ENCODE measurements at regions not wholly inside any gene's neighbourhood (a gene's known extent, or its start where the extent isn't known, plus 50 kb on each side); places are given as distances from the start of the nearest gene placed in this dataset.

GRCh38 chr14:53793790-53794505, 162.7 kb downstream of the BMP4 start:
- H3K9me3 ChIP-seq (ENCODE audit: low read depth, low read length): no peaks in the 10 kb centered on the region
- H3K27me3 ChIP-seq (ENCODE audit: insufficient read depth, low read length): no peaks in the 10 kb centered on the region
- H3K4me1 ChIP-seq (ENCODE audit: insufficient read depth, low read length): no peaks in the 10 kb centered on the region
- H3K4me3 ChIP-seq (ENCODE audit: low read length): no peak overlapping the region

- Histone ChIP-seq H3K27me3 (ENCODE audit: insufficient read depth, low read length) (no peaks in the 10 kb centered on the region), H3K9me3 (ENCODE audit: low read depth, low read length) (no peaks in the 10 kb centered on the region), H3K4me1 (ENCODE audit: insufficient read depth, low read length) (no peaks in the 10 kb centered on the region), H3K4me3 (ENCODE audit: low read length) (no peak overlapping the region)
These were observed 163.7 kb downstream of the BMP4 start for GRCh38 chr14:53792909-53793308.

GRCh38 chr14:53790731-53791500, 165.7 kb downstream of the BMP4 start:
- Histone ChIP-seq H3K27me3 (ENCODE audit: insufficient read depth, low read length) (no peaks in the 10 kb centered on the region), H3K4me3 (ENCODE audit: low read length) (no peak overlapping the region), H3K9me3 (ENCODE audit: low read depth, low read length) (no peaks in the 10 kb centered on the region), H3K4me1 (ENCODE audit: insufficient read depth, low read length) (no peaks in the 10 kb centered on the region)

- no peaks in the 10 kb centered on the region for H3K9me3 ChIP-seq (ENCODE audit: low read depth, low read length)
- no peaks in the 10 kb centered on the region for H3K4me1 ChIP-seq (ENCODE audit: insufficient read depth, low read length)
- no peak overlapping the region for H3K4me3 ChIP-seq (ENCODE audit: low read length)
- H3K27me3 ChIP-seq (ENCODE audit: insufficient read depth, low read length): no peaks in the 10 kb centered on the region
These were observed 168.1 kb downstream of the BMP4 start for GRCh38 chr14:53788566-53788965.

GRCh38 chr14:53786045-53786444, 170.6 kb downstream of the BMP4 start:
- Histone ChIP-seq H3K4me3 (ENCODE audit: low read length) (no peak overlapping the region), H3K27me3 (ENCODE audit: insufficient read depth, low read length) (no peaks in the 10 kb centered on the region), H3K4me1 (ENCODE audit: insufficient read depth, low read length) (no peaks in the 10 kb centered on the region), H3K9me3 (ENCODE audit: low read depth, low read length) (no peaks in the 10 kb centered on the region)

GRCh38 chr14:53784688-53785087, 171.9 kb downstream of the BMP4 start:
- no peaks in the 10 kb centered on the region for H3K4me1 ChIP-seq (ENCODE audit: insufficient read depth, low read length)
- no peaks in the 10 kb centered on the region for H3K9me3 ChIP-seq (ENCODE audit: low read depth, low read length)
- no peak overlapping the region for H3K4me3 ChIP-seq (ENCODE audit: low read length)
- H3K27me3 ChIP-seq (ENCODE audit: insufficient read depth, low read length): no peaks in the 10 kb centered on the region

- Histone ChIP-seq H3K4me3 (ENCODE audit: low read length) (no peak overlapping the region), H3K9me3 (ENCODE audit: low read depth, low read length) (no peaks in the 10 kb centered on the region), H3K27me3 (ENCODE audit: insufficient read depth, low read length) (no peaks in the 10 kb centered on the region), H3K4me1 (ENCODE audit: insufficient read depth, low read length) (no peaks in the 10 kb centered on the region)
These were observed 173.4 kb downstream of the BMP4 start for GRCh38 chr14:53783256-53783655.

GRCh38 chr14:53780051-53780555, 176.5 kb downstream of the BMP4 start:
- H3K27me3 ChIP-seq (ENCODE audit: insufficient read depth, low read length): no peaks in the 10 kb centered on the region
- H3K4me3 ChIP-seq (ENCODE audit: low read length): no peak overlapping the region
- H3K9me3 ChIP-seq (ENCODE audit: low read depth, low read length): no peaks in the 10 kb centered on the region
- H3K4me1 ChIP-seq (ENCODE audit: insufficient read depth, low read length): no peaks in the 10 kb centered on the region

- Histone ChIP-seq H3K9me3 (ENCODE audit: low read depth, low read length) (no peaks in the 10 kb centered on the region), H3K4me1 (ENCODE audit: insufficient read depth, low read length) (no peaks in the 10 kb centered on the region), H3K27me3 (ENCODE audit: insufficient read depth, low read length) (no peaks in the 10 kb centered on the region), H3K4me3 (ENCODE audit: low read length) (no peak overlapping the region)
These were observed 177.3 kb downstream of the BMP4 start for GRCh38 chr14:53779301-53779700.

- Histone ChIP-seq H3K4me1 (ENCODE audit: insufficient read depth, low read length) (no peaks in the 10 kb centered on the region), H3K4me3 (ENCODE audit: low read length) (no peak overlapping the region), H3K9me3 (ENCODE audit: low read depth, low read length) (no peaks in the 10 kb centered on the region), H3K27me3 (ENCODE audit: insufficient read depth, low read length) (no peaks in the 10 kb centered on the region)
These were observed 178.4 kb downstream of the BMP4 start for GRCh38 chr14:53778263-53778662.

GRCh38 chr14:53772936-53773335, 183.7 kb downstream of the BMP4 start:
- H3K4me1 ChIP-seq (ENCODE audit: insufficient read depth, low read length): no peaks in the 10 kb centered on the region
- H3K27me3 ChIP-seq (ENCODE audit: insufficient read depth, low read length): no peaks in the 10 kb centered on the region
- H3K9me3 ChIP-seq (ENCODE audit: low read depth, low read length): no peaks in the 10 kb centered on the region
- H3K4me3 ChIP-seq (ENCODE audit: low read length): no peak overlapping the region

GRCh38 chr14:53767566-53767965, 189.1 kb downstream of the BMP4 start:
- no peaks in the 10 kb centered on the region for H3K4me1 ChIP-seq (ENCODE audit: insufficient read depth, low read length)
- no peak overlapping the region for H3K4me3 ChIP-seq (ENCODE audit: low read length)
- H3K9me3 ChIP-seq (ENCODE audit: low read depth, low read length): no peaks in the 10 kb centered on the region
- H3K27me3 ChIP-seq (ENCODE audit: insufficient read depth, low read length): no peaks in the 10 kb centered on the region

GRCh38 chr14:53766601-53767000, 190.0 kb downstream of the BMP4 start:
- Histone ChIP-seq H3K4me3 (ENCODE audit: low read length) (no peak overlapping the region), H3K9me3 (ENCODE audit: low read depth, low read length) (peaks cover 6% of the 10 kb centered on the region), H3K27me3 (ENCODE audit: insufficient read depth, low read length) (no peaks in the 10 kb centered on the region), H3K4me1 (ENCODE audit: insufficient read depth, low read length) (no peaks in the 10 kb centered on the region)

- no peaks in the 10 kb centered on the region for H3K27me3 ChIP-seq (ENCODE audit: insufficient read depth, low read length)
- peaks cover 10% of the 10 kb centered on the region for H3K9me3 ChIP-seq (ENCODE audit: low read depth, low read length)
- no peaks in the 10 kb centered on the region for H3K4me1 ChIP-seq (ENCODE audit: insufficient read depth, low read length)
- H3K4me3 ChIP-seq (ENCODE audit: low read length): no peak overlapping the region
These were observed 190.5 kb downstream of the BMP4 start for GRCh38 chr14:53766106-53766505.

- no peaks in the 10 kb centered on the region for H3K27me3 ChIP-seq (ENCODE audit: insufficient read depth, low read length)
- H3K9me3 ChIP-seq (ENCODE audit: low read depth, low read length): peaks cover 10% of the 10 kb centered on the region
- no peaks in the 10 kb centered on the region for H3K4me1 ChIP-seq (ENCODE audit: insufficient read depth, low read length)
- H3K4me3 ChIP-seq (ENCODE audit: low read length): no peak overlapping the region
These were observed 191.8 kb downstream of the BMP4 start for GRCh38 chr14:53764846-53765245.

- H3K4me1 ChIP-seq (ENCODE audit: insufficient read depth, low read length): no peaks in the 10 kb centered on the region
- H3K27me3 ChIP-seq (ENCODE audit: insufficient read depth, low read length): no peaks in the 10 kb centered on the region
- H3K9me3 ChIP-seq (ENCODE audit: low read depth, low read length): peaks cover 10% of the 10 kb centered on the region
- no peak overlapping the region for H3K4me3 ChIP-seq (ENCODE audit: low read length)
These were observed 198.5 kb downstream of the BMP4 start for GRCh38 chr14:53758141-53758540.

Data from mononuclear cell (primary cell).